NCI-H2227 (cell line): ENCODE measurements at regions not wholly inside any gene's neighbourhood (a gene's known extent, or its start where the extent isn't known, plus 50 kb on each side); places are given as distances from the start of the nearest gene placed in this dataset.
"Not testable (repeated sequence)": the region's sequence is repeated elsewhere in the genome, so short reads cannot be mapped to it uniquely, and the experiment has no call there.

Experiments
- DNase-seq: peaks from one replicate; lab custom pipeline; 2025; ENCODE audit not compliant: unreplicated experiment; lab: John Stamatoyannopoulos, UW

DNA sequence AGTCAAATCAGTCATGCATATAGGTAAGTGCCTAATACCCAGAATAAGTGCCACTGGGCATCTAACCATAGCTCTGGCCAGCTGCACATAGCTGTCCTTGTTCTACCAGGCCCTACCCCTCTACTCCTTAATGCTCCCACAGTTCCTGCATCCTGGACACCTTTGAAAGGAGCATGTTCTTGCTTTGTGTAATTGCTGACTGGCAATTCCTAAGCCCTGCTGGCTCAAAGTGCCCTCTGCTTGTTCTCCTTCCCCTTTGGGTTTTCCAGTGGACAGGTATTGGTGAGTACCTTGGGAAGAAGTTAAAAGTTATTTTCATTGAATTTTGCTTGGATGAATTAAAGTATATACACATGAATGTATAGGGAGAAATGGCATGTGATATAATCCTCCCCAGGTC is 516.4 kb downstream of the ETNK1 start:
- DNase-seq: no peak

DNA sequence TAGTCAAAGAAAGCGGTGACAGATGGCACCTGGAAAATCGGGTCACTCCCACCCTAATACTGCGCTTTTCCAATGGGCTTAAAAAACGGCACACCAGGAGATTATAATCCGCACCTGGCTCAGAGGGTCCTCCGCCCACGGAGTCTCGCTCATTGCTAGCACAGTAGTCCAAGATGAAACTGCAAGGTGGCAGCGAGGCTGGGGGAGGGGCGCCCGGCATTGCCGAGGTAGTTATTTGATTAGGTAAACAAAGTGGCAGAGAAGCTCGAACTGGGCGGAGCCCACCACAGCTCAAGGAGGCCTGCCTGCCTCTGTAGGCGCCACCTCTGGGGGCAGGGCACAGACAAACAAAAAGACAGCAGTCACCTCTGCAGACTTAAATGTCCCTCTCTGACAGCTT is 521.1 kb downstream of the ETNK1 start:
- not testable (repeated sequence) for DNase-seq

DNA sequence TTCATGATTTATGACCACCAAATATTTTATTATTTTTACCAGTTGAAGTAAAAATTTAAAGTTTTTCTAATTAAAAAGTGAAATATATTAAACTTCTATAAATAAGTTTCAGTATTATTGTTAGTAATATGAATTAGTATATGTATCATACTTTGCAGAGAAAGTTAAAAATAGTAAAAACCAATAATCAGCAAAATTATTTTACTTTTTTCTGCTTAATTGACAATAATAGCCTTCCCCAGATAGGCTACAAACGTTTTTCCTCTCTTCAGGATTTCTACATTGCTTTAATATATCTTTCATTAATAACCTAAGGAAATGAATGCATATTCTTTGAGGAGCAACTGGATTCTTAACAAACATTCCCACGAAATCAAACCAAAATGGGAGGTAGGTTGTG is 543.5 kb downstream of the ETNK1 start:
- DNase-seq: no peak

DNA sequence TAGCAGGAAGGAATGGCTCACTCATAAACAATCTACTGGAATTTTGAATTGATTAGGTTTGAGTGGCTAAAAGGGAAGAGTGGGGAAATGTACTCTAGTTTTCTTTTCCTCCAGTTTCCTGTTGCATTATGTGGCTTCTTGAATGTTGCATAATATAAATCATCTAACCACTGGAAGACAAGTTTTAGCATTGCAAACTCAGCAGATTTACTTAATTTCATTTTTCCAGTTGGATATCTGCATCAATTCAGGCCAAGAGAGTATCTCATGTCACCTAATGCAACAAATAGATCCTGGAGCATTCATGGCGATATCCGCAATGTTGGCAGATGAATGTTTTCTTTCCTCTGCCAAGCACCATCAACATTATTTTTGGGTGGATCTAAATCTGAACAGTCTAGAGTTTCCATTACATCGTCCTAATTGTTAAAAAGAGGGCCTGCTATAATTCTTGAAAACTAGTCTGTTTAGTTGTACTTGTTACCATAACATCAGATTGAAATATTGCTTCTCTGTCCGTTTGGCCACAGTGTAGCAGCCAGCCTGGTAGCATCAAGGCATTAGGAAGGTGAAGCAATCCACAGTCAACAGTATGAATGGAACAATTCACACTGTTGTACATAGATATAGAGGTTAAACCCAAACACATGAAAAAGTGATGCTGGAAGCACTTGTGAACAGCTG is 544.2 kb downstream of the ETNK1 start:
- DNase-seq: no peak

DNA sequence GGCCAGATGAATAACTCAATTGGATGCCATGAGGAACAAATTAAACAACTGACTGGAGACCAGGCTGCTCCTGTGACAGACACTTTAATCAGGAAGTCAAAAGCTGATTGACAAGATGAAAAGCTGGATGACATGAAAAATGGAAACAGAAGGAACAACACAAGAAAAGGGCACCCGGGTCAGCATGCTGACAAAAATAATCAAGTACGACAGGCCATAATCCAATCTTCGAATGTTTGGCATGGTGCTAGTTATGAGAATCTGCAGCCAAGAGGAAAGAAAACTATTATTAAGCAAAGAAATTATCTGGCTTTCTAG is 544.7 kb downstream of the ETNK1 start:
- DNase-seq: peak; percentile 32

DNA sequence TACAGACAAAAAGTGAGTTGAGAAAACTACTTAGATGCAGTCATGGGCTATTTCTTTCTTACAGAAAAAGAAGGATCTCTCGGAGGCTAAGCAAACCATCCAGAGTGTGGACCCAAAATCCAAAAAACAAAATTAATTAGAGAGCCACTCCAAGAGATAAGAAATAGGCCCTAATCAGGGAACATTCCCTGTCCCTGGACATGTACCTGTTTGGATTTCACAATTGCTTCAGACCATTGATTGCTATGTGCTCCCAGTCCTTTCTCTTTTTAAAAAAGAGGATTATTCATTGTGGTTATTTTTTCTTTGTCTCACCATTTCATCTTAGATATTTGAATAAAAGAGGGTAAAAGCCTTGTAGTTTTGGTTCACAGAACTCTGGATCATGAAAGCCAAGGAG is 549.9 kb downstream of the ETNK1 start:
- DNase-seq: no peak

DNA sequence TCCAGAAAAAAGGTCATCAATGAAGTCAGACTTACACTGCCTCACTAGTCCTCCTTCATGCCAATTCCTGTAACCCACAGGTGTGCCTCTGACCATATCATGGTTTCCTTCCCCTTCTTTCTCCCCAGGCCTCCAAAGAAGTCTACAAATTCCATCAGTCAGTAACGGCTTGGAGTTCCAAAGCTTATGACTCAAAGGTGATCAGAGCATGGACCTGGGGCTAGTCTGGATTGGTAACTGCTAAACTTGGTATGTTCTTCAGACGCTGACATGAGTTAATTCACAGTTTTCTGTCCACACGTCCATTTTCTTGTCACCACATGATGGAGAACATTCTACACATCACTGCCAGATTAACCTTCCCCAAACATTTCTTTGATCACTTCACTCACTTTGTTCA is 560.4 kb downstream of the ETNK1 start:
- no peak for DNase-seq

DNA sequence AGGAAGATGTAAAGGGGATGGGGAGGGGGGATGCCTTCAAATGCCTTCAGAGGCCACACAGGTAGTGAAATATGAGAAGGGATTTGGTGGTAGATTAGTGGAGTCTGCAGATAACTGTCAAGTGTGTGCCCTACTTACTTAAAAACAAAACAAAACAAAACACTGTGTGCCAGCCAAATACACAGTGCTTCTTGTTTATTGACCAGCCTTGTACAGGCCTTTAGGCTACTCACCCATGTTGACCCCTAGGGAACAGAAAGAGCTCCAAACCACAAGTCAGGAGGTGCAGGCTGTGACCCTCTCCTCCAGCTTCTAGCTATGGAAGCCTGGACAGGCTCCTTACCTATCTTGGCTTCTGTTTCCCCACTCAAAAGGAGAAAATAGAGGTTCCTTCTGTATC is 562.0 kb downstream of the ETNK1 start:
- DNase-seq: no peak

DNA sequence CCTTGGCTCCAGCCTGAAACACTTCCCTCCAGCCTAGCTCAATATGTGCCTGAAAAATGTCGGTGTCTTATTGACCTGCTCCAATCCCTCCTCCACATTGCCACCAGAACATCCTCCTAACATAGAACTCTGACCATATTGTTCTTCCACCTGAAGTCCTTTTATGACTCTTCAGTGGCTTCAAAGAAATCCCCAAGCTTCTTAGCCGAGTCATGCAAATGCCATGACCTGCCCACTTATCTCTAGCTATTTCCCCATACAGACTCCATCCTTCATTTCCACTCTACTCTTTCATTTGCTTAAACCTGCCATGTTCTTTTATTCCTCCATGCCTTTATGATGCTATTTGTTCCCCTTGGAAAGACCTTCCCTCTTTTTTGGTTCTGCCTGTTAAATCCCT is 568.6 kb downstream of the ETNK1 start:
- no peak for DNase-seq

DNA sequence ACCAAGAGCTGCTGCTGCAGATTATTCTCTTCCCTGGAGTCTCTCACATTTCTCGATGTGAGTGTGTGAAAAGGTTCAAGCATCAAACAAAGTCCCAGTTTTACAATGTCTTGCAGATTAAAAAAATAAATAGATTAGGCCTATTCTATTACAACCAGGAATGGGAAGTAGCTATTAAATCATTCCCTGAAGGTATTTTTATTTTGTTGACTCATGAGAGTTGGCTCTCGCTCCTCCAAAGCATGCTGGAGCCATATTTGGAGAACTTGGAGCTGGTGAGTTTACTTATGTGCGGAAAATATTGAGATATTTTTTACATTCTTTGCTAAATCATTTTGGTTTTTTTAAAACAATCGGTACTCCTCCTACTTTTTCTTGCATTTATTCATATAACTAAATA is 572.3 kb downstream of the ETNK1 start:
- DNase-seq: no peak

DNA sequence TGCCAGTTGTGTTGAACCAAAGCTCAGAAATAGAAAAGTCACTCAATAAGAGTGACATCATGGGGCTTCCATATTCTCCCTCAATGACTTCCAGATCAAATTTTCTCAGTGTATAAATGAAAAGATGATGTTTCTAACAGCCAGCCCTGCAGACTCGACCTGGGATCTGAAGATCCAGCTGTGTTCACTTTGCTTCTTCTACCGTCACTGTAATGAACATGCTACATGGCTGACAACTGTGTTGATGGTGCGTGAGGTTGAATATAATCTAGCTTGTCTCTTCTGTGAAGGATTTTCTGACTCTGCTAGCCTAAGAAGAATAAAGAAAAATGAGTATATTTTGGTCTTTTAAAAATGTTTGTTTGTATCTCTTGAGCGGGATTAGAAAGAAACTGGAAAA is 577.8 kb downstream of the ETNK1 start:
- DNase-seq: no peak

DNA sequence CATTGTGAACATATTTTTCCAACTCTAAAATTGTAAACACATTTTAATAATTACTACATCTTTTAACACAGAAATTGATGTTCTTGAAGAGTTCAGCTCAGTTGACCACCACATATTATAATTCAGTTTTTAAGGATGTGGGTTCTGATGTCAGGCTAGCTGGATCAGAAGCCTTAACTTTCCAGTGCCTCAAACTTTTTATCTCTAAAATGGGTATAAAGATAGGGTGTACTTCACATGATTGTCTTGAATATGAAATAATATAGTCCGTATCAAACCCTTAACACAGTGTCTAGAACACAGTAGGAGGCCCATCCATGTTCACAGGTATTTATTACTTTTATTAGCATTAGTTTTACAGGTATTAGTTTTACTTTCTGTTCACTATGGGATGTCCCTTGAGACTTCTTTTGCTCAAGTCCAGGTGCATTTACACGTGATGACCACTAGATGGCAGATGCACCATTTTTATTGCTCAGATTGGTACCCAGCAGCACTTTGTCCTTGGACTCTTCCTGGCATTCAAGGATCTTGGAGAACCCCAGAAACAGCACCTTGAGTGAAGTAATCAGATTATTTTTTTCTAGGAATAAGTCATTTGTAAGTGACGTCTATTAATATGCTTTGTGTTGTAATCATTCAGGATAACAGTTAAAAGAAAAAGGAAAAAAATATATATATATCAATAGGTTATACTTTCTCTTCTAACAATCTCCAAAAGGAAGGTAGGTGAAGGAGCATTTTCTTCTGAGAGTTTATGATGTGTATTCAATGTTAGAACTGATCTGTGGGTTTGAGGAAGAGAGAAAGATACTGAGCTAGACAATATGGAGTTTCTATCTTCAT is 580.2 kb downstream of the ETNK1 start:
- DNase-seq: peak; percentile 56

DNA sequence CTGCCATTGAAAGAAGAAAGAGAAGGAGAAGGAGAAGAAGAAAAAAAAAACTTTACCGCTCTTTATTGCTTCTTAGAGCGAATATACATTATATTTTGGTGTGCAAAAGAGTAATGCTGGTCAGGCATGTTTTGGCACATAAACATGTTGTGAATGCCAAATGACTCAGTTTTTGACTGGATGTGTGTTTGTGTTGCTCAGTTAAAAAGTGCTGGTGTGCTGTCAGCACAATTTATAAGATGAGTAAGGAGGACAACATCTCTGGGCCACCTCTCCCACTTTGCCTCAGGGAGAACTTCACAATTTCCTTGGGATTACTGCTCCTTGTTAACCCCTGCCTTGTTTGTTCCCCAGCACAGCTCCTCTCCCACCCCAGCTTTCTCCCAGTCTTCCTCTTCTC is 584.8 kb downstream of the ETNK1 start:
- no peak for DNase-seq

DNA sequence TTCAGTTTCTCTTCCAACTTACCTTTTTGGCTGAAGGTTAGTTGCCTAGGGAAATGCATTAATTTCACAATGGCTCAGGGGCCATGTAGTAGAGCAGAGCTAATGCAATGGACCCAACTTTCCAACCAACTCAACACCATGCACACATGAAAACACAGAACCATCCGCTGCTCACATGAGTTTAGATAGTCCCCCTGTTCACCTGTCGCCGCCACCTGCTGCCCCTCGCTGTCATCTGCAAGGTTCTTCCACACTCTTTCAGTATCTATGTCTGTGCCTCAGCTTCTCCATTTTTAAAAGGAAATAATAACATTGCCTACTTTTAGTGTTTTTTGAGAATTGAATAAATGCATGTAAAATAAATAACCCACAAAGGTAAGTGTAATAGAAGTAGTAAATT is 585.6 kb downstream of the ETNK1 start:
- no peak for DNase-seq

DNA sequence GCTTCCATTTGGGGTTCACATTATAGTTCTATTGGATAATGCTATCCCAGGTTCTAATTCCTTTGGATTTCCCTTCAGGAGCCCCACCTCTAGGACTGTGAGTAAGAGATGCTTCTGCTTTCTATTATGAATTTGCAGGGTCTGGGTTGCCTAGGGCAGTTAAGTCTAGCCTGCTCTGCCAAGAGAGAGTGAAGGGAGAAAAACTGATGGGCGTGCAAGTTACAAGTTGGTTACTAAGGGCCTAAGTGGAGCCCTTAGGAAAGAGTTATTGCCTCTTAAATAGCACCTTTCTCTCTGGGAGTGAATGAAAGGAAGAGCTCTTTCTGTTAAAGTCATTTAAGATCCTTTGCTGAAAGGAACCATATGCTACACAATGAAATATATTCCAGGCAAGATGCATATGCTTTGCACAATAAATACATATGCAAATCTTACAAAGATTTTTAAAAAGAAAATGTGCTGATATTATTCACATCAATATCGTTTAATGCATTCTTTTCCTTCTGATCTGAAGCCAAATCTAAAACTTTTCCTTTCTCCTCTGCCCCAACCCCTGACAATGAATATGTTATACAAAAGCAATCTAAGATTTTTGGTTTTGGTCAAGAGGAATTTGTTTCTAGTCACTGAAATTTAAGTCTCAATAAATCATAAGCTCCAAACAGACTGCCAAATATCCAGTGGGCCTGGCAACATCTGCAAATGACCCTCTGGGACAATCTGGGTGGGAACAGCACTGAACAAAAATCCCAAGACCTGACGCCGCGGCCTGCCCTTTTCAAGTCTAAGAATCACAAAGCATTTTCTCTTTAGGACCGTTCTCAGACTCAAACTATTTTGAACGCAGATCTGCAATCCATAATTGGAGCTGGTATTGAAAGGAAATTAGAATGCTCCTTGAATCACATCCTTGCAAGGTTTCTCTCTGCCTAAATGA is 586.7 kb downstream of the ETNK1 start:
- DNase-seq: no peak

DNA sequence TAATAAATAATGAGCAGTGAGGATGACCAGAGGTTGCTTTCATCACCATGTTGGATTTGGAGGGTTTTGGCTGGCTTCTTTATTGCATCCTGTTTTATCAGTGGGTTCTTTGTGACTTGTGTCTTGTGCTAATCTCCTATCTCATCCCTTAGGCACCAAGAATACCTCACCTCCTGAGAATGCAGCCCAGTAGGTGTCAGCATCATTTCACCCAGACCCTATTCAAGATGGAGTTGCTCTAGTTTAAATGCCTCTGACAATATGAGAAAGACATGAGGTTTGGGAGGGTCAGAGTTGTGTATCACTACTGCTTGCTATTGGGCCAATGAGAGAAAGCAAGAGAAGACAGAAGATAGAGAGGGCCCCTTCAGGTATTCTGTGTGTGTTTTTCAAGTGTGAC is 592.2 kb downstream of the ETNK1 start:
- DNase-seq: no peak

DNA sequence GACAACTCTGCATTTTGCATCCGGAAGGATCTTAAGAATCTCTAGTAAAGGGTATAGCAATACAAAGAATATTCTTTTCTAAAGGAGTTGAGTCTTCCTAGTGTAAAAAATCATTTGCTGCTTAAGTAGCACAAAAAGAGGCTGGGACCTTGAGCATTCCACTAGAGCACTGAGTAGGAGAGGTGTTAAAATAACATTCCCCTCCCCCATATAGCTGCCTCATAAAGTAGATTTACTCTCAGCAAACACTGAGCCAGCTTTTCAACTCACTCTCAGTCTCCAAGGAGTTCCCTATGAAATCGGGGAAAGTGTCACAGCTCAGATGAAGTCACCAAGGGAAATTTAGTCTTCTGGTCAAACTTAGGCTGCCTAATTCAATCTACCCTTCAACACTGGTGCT is 592.7 kb downstream of the ETNK1 start:
- no peak for DNase-seq

DNA sequence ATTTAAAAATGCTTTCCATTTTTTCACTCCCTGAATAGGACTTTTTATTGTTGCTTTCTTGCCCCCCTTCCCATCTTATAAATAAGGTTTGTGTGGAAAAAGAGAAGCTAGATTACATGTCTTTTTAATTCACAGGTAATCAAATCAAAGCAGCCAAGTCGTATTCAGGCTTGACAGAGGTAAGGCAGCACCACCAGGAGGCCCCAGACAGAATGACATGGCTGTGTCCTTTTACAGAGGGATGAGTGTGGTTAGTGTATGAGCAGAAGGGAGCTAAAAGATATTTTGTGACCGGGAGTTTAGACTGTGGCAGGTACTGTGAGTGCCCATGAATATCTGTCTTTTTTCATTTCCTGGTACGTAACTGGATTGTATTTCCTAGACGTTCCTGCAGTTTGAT is 596.1 kb downstream of the ETNK1 start:
- DNase-seq: no peak

DNA sequence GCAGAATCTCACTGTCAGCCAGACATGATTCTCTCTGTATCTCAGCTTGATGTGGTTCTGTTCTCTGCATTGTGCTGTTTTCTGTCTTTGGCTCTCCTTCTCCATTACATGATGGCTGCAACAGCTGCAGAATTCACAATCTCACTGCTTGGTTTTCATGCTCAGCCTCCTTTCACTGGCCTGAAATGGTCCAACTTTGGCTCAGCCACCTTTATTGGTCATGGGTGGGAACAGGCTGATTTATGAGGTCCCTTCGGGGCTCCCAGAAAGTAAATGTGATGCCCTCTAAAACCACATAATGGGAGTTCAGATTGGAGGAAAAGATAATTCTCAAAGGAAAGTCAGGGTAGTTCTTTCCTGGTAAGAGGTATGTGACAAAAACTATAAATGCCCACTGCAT is 597.0 kb downstream of the ETNK1 start:
- DNase-seq: no peak

DNA sequence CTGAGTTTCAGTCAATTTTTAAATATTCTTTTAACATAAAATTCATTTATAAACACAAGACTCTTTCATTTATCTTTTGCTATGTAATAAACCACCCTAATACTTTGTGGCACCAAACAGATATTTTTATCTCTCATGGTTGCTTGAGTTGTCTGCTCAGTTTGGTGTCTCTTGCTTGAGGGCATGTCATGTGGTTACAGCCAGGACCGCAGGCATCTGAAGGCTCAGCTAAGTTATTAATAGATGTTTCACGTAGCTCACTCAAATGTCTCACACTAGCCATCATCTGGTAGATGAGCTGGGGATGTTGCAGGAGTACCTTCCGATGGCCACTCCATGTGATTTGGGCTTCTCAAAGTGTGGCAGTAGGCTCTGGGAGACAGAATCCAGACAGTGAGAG is 597.8 kb downstream of the ETNK1 start:
- no peak for DNase-seq

DNA sequence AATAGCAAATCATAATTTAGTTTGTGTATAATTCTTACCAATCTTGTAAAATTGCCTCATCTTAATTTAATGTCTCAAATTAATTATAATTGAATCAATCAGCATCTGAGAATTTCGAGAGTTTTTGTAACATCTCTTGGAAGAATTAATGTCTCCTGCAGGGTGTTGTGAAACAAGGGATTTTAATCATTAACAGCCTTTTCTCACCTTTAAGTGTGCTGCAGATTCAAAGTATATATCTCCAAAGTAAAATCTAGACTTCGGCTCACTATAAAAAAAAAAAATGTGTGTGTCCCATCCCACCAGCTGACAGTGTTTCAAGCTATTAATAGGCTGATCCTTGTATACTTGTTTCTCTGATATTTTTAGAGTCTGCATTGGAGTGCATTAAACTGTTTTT is 603.1 kb downstream of the ETNK1 start:
- no peak for DNase-seq

DNA sequence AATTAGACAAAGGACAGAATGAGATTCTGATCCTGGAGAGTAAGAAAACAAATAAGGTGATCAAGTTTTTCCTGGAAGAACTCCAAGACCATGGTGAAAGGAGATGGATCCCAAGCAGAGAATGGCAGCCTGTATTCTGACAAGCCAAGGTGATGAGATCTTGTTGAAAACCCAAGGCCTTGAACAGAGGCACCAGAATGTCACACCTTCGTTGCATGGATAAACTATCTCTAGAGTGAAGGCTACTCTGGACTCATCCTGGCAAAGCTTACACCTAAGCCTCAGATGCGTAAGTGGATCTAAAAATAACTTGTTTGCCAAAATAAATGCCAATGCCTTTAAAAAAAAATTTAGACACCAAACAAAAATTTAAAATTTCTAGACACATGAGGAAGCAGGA is 605.9 kb downstream of the ETNK1 start:
- DNase-seq: no peak
